ENCODE measurements at regions not wholly inside any gene's neighbourhood (a gene's known extent, or its start where the extent isn't known, plus 50 kb on each side); places are given as distances from the start of the nearest gene placed in this dataset.

GRCh38 chr20:52433326-52434040, 241.9 kb upstream of the ZFP64 start (continued):
- TF ChIP-seq, protein P1, sequence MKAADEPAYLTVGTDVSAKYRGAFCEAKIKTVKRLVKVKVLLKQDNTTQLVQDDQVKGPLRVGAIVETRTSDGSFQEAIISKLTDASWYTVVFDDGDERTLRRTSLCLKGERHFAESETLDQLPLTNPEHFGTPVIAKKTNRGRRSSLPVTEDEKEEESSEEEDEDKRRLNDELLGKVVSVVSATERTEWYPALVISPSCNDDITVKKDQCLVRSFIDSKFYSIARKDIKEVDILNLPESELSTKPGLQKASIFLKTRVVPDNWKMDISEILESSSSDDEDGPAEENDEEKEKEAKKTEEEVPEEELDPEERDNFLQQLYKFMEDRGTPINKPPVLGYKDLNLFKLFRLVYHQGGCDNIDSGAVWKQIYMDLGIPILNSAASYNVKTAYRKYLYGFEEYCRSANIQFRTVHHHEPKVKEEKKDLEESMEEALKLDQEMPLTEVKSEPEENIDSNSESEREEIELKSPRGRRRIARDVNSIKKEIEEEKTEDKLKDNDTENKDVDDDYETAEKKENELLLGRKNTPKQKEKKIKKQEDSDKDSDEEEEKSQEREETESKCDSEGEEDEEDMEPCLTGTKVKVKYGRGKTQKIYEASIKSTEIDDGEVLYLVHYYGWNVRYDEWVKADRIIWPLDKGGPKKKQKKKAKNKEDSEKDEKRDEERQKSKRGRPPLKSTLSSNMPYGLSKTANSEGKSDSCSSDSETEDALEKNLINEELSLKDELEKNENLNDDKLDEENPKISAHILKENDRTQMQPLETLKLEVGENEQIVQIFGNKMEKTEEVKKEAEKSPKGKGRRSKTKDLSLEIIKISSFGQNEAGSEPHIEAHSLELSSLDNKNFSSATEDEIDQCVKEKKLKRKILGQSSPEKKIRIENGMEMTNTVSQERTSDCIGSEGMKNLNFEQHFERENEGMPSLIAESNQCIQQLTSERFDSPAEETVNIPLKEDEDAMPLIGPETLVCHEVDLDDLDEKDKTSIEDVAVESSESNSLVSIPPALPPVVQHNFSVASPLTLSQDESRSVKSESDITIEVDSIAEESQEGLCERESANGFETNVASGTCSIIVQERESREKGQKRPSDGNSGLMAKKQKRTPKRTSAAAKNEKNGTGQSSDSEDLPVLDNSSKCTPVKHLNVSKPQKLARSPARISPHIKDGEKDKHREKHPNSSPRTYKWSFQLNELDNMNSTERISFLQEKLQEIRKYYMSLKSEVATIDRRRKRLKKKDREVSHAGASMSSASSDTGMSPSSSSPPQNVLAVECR (CRISPR knock-in tag; IDR thresholded peaks at IDR 0.05; ENCODE audit: borderline replicate concordance), result peak; percentile 49; the same call in 1 of the 2 replicates
- peak; percentile 90; the same call in 1 of the 2 replicates for TF ChIP-seq MEIS1 (CRISPR knock-in tag; IDR thresholded peaks at IDR 0.05; ENCODE audit: borderline replicate concordance)
- TF ChIP-seq ZBTB20 (CRISPR knock-in tag; IDR thresholded peaks at IDR 0.05; ENCODE audit: borderline replicate concordance, low read depth), result peak; percentile 89; the same call in 1 of the 2 replicates
- no peak for TF ChIP-seq PRPF4 (IDR thresholded peaks at IDR 0.05; ENCODE audit: low read depth, low read length, poor library complexity, severe bottlenecking)
- no peak for TF ChIP-seq ZBTB1 (CRISPR knock-in tag; IDR thresholded peaks at IDR 0.05; ENCODE audit: borderline replicate concordance)
- TF ChIP-seq ZNF572 (CRISPR knock-in tag; IDR thresholded peaks at IDR 0.05), result no peak
- no peak for TF ChIP-seq YY1 (IDR thresholded peaks at IDR 0.05; ENCODE audit: insufficient read depth, insufficient replicate concordance, low read depth, low read length)
- no peak for TF ChIP-seq BORCS8-MEF2B (CRISPR knock-in tag; IDR thresholded peaks at IDR 0.05)
- no peak for TF ChIP-seq ARID2 (CRISPR knock-in tag; IDR thresholded peaks at IDR 0.05; ENCODE audit: borderline replicate concordance)
- TF ChIP-seq ZNF17 (CRISPR knock-in tag; IDR thresholded peaks at IDR 0.05), result no peak
- TF ChIP-seq PHF5A (CRISPR knock-in tag; IDR thresholded peaks at IDR 0.05; ENCODE audit: low read depth, unreplicated experiment), result peak; percentile 53
- no peak for TF ChIP-seq KMT2B (CRISPR knock-in tag; IDR thresholded peaks at IDR 0.05)
- TF ChIP-seq, protein P2, sequence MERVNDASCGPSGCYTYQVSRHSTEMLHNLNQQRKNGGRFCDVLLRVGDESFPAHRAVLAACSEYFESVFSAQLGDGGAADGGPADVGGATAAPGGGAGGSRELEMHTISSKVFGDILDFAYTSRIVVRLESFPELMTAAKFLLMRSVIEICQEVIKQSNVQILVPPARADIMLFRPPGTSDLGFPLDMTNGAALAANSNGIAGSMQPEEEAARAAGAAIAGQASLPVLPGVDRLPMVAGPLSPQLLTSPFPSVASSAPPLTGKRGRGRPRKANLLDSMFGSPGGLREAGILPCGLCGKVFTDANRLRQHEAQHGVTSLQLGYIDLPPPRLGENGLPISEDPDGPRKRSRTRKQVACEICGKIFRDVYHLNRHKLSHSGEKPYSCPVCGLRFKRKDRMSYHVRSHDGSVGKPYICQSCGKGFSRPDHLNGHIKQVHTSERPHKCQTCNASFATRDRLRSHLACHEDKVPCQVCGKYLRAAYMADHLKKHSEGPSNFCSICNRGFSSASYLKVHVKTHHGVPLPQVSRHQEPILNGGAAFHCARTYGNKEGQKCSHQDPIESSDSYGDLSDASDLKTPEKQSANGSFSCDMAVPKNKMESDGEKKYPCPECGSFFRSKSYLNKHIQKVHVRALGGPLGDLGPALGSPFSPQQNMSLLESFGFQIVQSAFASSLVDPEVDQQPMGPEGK (CRISPR knock-in tag; IDR thresholded peaks at IDR 0.05), result no peak; the same call in 1 of the 2 replicates
- TF ChIP-seq ZNF160 (CRISPR knock-in tag; IDR thresholded peaks at IDR 0.05), result no peak
- no peak for TF ChIP-seq ESRRA (CRISPR knock-in tag; IDR thresholded peaks at IDR 0.05; ENCODE audit: low read depth)
- no peak for TF ChIP-seq PAF1 (CRISPR knock-in tag; IDR thresholded peaks at IDR 0.05)
- TF ChIP-seq ZNF724P (CRISPR knock-in tag; IDR thresholded peaks at IDR 0.05; ENCODE audit: borderline replicate concordance), result no peak
- TF ChIP-seq ZNF678 (CRISPR knock-in tag; IDR thresholded peaks at IDR 0.05), result no peak
- TF ChIP-seq HNRNPH1 (optimal IDR thresholded peaks at IDR 0.05; ENCODE audit: low read depth, low read length), result no peak
- TF ChIP-seq ZNF501 (CRISPR knock-in tag; IDR thresholded peaks at IDR 0.05), result no peak
- TF ChIP-seq GMEB1 (CRISPR knock-in tag; IDR thresholded peaks at IDR 0.05; ENCODE audit: borderline replicate concordance), result no peak
- 0 out of 2 replicates have a peak, but pooled peaks have one; percentile 64 for TF ChIP-seq RCOR2 (CRISPR knock-in tag; IDR thresholded peaks at IDR 0.05)
- TF ChIP-seq RBFOX2 (IDR thresholded peaks at IDR 0.05; ENCODE audit: low read depth, low read length), result no peak
